ENCODE measurements at regions not wholly inside any gene's neighbourhood (a gene's known extent, or its start where the extent isn't known, plus 50 kb on each side); places are given as distances from the start of the nearest gene placed in this dataset.

DNA sequence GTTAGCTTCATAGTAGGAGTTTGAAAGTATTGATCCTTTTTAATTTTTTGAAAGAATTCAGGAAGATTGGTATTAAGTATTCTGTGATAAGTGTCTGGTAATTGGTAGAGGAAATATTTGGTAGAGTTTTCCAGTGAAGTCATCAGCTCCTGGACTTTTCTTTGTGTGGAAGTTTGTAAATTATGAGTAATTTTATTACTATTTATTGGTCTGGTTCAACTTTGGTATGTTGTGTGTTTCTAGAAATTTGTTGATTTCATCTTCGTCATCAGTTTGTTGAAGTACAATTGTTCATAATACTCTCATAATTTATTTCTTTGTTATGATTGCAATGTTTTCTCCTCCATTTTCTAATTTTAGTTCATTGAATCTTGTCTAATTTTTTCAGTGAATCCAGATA, 832.0 kb downstream of the OTOL1 start:
- TF ChIP-seq, protein P1, sequence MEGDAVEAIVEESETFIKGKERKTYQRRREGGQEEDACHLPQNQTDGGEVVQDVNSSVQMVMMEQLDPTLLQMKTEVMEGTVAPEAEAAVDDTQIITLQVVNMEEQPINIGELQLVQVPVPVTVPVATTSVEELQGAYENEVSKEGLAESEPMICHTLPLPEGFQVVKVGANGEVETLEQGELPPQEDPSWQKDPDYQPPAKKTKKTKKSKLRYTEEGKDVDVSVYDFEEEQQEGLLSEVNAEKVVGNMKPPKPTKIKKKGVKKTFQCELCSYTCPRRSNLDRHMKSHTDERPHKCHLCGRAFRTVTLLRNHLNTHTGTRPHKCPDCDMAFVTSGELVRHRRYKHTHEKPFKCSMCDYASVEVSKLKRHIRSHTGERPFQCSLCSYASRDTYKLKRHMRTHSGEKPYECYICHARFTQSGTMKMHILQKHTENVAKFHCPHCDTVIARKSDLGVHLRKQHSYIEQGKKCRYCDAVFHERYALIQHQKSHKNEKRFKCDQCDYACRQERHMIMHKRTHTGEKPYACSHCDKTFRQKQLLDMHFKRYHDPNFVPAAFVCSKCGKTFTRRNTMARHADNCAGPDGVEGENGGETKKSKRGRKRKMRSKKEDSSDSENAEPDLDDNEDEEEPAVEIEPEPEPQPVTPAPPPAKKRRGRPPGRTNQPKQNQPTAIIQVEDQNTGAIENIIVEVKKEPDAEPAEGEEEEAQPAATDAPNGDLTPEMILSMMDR (IDR thresholded peaks at IDR 0.05), result no peak
- no peak for TF ChIP-seq EZH2phosphoT487 (IDR thresholded peaks at IDR 0.05)
- TF ChIP-seq EZH2 (IDR thresholded peaks at IDR 0.05), result no peak
